PFSK-1 (cell line): ENCODE measurements at regions not wholly inside any gene's neighbourhood (a gene's known extent, or its start where the extent isn't known, plus 50 kb on each side); places are given as distances from the start of the nearest gene placed in this dataset.

Experiments
- FOXP2 ChIP-seq: optimal IDR thresholded peaks from 2 replicates; pipeline ENCODE3; 2011; ENCODE audit warnings: borderline replicate concordance, control low read depth, inconsistent platforms; ENCODE audit not compliant: insufficient read depth; ENCODE audit errors: extremely low read length, extremely low read depth
- POLR2AphosphoS5 ChIP-seq: IDR thresholded peaks from 2 replicates; pipeline ENCODE4 v1.6.1; 2012; ENCODE audit warnings: low read depth, mild to moderate bottlenecking, control low read depth, low read length, moderate library complexity
- TAF1 ChIP-seq: IDR thresholded peaks from 2 replicates; pipeline ENCODE4 v1.6.1; 2012; ENCODE audit warnings: low read length, control low read depth, borderline replicate concordance; ENCODE audit not compliant: insufficient read depth
- TF ChIP-seq, protein P1 (sequence below), 2 experiments: IDR thresholded peaks; 2 replicates each; pipeline versions ENCODE4 v1.6.1 to v1.8.0; 2011 to 2012; ENCODE audit warnings: low read depth in 2 of 2, low read length in 2 of 2, control low read depth in 1 of 2, inconsistent platforms in 1 of 2, mild to moderate bottlenecking in 1 of 2, moderate library complexity in 1 of 2; ENCODE audit not compliant: insufficient read depth in 1 of 2

DNA sequence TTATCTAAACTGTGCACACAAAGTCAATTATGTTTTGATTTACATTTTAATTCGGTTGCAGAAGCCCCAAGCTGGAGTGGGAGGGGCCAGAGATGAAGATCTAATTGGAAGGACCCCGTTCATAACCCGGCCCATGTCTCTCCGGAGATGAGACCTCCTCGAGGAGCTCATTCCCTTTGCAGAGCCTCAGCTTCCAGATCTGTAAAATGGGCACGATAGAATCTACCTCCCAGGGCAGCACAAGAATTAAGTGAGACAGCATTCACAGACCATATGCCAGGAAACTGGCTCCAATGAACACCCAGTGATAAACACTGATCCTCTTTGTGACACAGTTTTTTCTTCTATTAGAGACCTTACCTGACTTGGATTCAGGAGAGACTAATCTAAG is 446.5 kb upstream of the CDH5 start:
- TF ChIP-seq, protein P1, sequence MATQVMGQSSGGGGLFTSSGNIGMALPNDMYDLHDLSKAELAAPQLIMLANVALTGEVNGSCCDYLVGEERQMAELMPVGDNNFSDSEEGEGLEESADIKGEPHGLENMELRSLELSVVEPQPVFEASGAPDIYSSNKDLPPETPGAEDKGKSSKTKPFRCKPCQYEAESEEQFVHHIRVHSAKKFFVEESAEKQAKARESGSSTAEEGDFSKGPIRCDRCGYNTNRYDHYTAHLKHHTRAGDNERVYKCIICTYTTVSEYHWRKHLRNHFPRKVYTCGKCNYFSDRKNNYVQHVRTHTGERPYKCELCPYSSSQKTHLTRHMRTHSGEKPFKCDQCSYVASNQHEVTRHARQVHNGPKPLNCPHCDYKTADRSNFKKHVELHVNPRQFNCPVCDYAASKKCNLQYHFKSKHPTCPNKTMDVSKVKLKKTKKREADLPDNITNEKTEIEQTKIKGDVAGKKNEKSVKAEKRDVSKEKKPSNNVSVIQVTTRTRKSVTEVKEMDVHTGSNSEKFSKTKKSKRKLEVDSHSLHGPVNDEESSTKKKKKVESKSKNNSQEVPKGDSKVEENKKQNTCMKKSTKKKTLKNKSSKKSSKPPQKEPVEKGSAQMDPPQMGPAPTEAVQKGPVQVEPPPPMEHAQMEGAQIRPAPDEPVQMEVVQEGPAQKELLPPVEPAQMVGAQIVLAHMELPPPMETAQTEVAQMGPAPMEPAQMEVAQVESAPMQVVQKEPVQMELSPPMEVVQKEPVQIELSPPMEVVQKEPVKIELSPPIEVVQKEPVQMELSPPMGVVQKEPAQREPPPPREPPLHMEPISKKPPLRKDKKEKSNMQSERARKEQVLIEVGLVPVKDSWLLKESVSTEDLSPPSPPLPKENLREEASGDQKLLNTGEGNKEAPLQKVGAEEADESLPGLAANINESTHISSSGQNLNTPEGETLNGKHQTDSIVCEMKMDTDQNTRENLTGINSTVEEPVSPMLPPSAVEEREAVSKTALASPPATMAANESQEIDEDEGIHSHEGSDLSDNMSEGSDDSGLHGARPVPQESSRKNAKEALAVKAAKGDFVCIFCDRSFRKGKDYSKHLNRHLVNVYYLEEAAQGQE (IDR thresholded peaks at IDR 0.05; ENCODE audit: insufficient read depth in 1 of 2, low read depth in 2 of 2, low read length in 2 of 2), result no peak
- TF ChIP-seq POLR2AphosphoS5, result no peak
- no peak for TF ChIP-seq TAF1
- no peak for TF ChIP-seq FOXP2
